Hepatic stellate cell (primary cell): ENCODE measurements at regions not wholly inside any gene's neighbourhood (a gene's known extent, or its start where the extent isn't known, plus 50 kb on each side); places are given as distances from the start of the nearest gene placed in this dataset.
"Not testable (repeated sequence)": the region's sequence is repeated elsewhere in the genome, so short reads cannot be mapped to it uniquely, and the experiment has no call there.

Experiments
- DNase-seq: peaks from one replicate; pipeline ENCODE4 v3.0.0; 2011; ENCODE audit warnings: low spot score

DNA sequence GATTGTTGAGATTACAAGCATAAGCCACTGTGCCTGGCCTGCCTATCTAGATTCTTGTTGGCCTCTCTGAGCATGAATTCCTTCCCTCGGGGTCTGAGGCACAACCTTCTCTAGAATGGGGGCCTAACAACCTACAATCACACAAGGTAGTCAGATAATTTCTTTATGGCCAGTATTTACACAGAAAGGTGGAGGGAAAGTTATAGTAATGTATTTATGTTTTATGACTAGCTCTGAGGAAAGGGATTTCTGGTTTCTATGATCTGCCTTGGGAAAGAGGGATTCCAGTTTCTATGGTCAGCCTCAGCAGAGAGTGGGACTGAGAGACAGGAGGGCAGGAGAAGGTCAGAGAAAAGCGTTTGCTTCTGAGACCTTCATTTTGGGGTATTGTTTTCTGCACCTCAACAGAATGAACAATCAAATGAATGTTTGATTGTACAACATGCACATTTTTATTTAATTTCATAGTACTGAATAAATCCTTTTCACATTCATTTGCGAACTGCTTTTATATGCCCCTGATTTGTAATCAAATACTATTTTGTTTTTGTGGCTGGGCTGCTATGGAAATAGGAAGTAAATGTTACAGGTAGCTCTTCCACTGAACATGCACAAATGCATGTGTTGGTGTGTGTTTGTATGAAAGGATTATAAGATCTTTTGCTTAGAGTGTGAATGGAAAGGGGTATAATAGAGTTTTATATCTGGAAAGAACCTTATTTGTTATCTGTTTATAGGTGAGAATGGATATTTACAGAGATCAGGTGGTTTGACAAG, 499.7 kb upstream of the RGS6 start:
- no peak for DNase-seq

DNA sequence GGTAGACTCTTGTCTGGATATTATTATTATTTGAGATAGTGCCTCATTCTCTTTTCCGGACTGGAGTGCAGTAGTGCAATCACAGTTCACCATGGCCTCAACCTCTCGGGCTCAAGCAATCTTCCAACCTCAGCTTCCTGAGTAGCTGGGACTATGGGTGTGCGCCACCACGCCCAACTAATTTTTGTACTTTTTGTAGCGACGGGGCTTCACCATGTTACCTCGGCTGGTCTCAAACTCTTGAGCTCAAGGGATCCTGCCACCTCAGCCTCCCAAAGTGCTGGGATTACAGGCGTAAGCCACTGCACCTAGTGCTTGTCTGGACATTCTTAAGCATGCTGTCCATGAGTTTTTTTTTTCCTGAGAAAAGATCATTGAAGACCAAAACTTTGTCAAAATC, 498.9 kb upstream of the RGS6 start:
- DNase-seq, result no peak

DNA sequence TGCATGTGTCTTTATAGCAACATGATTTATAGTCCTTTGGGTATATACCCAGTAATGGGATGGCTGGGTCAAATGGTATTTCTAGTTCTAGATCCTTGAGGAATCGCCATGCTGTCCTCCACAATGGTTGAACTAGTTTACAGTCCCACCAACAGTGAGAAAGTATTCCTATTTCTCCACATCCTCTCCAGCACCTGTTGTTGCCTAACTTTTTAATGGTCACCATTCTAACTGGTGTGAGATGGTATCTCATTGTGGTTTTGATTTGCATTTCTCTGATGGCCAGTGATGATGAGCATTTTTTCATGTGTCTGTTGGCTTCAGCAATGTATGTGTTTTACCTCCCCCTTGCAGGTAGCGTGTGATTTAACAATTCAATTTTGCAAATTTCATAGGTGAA, 496.6 kb upstream of the RGS6 start:
- not testable (repeated sequence) for DNase-seq

DNA sequence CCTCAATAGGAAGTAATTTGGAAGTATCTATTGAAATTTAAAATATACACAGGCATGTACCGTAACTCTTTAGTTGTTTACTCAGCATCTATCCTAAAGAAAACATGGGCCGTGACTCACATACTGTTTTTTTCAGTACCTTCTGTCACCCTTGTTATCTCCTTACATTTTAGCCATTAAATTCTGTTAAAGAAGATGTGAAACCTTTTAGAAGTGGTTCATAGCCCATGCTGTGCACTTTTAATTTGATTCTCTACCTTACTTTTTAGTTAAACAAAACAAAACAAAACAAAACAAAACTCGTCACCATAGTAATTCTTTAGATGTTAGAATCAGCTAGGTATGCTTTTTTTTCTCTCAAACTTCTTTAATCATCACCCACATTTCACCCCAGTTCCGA, 494.4 kb upstream of the RGS6 start:
- no peak for DNase-seq

DNA sequence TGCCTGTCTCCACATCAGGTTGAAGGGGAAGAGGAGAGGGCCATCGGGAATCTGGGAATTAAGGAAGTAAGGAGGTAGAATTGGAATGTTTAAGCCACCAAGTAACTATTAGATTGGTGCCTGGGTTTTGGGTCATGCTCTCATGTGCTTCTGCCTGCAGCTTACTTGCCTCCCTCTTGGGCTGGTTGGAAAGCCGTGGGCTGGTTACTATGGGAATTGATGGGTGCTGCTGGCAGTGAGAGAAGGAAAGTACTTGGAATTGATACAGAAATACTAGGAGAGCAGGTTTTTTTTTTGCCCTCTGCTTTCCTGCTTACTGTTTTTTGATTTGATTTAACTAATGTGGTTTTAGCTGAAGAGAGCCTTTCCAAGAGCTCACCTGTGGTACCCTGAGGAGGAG, 493.5 kb upstream of the RGS6 start:
- DNase-seq, result no peak

DNA sequence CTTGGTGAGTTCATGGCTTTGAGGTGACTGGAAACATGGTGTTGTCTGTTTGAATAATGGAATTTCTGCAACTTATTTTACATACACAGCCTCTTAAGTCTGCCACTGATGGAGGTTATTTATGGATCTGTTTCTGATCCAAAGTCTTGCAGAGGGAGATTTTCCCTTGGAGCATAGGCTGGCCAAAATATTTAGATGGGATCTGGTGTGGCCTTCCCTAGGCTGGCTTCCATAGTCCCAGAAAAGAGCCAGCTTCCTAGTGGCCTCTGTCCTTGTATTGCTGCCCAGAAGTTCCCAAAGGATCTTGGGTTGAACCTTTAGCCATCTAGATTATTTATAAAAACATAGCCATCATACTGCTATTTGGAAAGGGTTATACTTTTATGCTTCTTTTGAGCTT, 491.1 kb upstream of the RGS6 start:
- DNase-seq, result no peak

DNA sequence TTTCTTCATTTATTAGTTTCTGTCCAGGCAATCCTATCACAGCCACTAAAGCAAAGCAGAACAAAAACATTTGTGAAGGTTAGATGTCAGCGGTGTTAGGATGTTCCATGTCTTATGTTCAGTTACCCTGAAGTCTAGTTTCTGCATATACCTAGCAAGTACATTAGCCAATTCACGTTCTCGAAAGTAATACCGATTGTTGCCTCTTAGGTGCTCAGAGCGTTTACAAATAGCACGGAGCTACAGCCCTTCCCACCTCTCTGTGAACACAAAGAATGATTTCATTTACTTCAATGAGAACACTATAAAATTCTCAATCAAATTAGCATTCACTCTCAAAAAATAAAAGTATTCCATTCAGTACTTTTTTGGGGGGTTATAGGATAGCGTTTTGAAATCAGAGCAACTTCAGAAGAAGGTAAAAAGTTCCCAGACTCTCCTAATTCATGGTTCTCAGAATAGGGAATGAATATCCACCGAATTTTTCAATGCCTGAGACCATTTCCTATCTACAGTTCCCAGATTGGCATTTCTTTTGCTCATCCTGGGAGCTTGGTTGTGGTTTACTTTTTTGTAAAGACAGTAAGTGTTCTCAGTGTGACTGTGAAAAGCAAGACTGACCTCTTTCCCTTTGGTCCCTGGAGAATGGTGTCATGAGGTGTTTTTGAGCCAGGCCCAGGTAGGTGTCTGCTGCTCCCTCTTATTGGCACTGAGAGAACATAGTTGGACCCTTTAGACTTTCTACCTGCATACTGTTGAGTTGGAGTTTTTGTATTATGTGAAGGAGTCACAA, 488.0 kb upstream of the RGS6 start:
- DNase-seq, result no peak

DNA sequence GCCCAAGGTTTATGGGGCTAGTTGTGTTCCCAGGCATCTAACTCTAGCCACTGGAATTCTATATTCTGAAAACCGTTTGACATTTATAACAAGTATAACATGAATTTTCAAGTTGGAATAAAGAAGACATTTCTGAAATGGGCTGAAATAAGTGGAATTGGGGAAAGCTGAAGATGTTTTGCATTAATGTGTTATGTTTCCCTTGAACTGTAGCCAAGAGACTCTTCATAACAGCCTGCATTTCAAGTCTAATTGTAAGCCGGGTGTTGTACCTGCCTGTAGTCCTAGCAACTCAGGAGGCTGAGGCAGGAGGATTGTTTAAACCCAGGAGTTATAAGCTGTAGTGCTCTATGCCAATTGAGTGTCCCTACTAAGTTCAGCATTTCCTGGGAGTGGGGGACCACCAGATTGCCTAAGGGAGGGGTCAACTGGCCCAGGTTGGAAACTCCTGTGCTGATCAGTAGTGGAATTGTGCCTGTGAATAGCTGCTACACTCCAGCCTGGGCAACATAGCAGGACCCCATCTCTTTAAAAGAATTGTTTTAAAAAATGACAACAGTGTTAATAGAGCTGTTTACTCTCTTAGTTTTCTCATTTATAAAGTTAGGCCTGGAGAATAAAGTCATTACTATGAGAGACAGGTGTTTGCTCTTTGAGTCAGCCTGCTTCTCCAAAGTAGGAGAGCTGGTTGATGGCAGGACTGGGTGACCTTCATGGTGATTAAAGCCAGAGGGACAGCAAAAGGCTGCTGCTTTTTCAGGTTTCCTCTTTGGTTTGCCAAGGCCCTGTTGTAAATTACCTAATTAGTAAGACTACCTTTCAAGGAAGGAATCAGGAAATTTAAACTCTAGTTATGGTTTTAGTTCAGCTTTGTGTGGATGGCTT, 483.6 kb upstream of the RGS6 start:
- no peak for DNase-seq

DNA sequence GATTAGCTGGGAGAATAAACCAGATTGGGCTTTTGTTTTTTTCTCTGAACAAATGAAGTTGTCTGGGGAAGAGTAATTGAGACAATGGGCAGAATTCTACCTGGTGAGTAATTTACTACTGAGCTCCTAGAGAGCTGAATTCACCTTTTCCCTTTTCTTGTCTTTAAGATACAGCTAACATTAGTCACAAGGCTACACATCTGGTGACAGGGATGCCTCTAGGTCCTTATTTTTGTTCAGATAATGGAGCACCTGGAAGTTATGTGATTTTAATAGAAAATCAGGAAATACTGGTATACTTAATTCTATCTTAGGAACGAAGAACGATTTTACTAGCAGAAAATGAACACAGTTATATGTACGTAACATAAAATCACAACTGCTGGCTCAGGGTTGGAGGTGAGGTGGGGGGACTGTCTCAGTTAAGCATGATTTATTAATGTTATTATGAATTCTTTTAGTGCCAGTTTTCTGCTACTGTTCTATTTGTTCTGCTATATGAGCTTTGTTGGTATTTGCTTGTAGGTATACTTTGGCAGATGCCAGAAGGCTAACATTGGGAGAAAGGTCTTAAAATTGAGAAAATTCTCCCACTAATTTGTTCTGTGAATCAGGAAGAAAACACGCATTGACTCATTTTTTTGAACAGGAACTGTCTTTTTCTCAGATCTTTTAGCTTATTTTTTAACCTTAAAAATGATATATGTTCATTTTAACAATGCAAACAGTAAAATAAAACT, 482.7 kb upstream of the RGS6 start:
- no peak for DNase-seq

DNA sequence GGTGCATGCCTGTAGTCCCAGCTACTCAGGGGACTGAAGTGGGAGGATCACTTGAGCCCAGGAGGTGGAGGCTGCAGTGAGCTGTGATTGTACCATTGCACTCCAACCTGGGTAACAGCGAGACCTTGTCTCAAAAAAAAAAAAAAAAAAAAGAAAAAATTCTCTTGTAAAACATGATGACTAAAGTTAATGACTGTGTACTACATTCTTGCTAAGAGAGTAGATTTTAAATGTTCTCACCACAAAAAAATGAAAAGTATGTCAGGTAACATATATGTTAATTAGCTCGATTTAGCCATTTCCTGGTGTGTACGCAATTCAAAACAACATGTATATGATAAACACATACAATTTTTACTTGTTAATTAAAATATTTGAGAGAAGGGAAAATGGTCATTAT, 480.7 kb upstream of the RGS6 start:
- DNase-seq, result no peak

DNA sequence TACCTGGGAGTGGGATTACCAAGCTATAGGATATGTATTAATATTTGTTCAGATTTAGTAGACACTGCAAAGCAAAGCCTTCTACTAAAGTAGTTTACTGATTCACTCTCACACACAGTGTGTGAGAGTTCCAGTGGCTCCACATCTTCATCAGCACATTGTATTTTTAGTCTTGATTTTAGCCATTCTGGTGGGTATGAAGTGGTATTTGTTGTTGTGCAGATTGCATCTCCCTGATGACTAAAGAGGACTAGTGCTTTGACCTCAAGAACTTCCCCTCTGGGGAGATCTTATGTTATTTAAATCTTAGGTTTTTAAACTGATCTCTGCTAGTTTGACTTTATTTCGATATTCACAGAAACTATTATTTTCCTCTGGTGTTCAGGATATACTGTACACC, 479.7 kb upstream of the RGS6 start:
- no peak for DNase-seq

DNA sequence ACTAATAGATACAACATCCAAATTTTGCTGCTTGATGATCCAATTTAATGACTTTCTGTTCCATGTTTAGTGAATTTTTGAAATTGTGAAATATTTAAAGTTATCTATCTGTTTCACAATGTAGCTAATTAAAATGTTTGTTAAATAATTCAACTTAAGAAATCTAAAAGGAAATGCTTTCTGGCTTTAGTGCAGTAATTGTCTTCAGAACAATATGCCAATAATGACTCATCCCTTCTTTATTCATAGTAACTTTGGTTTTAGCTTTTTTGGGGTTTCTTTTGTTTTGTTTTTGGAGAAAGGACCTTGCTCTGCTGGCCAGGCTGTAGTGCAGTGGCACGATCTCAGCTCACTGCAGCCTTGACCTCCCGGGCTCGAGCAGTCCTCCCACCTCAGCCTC, 479.2 kb upstream of the RGS6 start:
- no peak for DNase-seq

DNA sequence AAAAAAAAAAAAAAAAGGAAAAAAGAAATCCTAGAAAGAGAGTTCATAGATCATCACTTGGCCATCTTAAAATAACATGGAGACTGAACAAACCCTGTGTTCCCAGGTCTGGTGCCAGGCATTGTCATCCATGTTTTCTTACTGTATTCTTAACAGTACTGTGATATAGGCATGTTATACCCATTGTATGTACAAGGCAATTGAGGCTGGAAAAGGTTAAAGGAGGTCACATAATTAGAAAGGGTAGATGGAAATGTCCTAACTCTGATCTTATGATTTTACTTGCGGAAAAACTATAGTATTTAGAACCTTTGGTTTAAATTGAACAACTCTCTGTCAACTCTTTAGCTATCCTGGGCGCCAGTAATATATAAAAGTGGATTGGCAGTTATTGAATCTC, 478.2 kb upstream of the RGS6 start:
- no peak for DNase-seq

DNA sequence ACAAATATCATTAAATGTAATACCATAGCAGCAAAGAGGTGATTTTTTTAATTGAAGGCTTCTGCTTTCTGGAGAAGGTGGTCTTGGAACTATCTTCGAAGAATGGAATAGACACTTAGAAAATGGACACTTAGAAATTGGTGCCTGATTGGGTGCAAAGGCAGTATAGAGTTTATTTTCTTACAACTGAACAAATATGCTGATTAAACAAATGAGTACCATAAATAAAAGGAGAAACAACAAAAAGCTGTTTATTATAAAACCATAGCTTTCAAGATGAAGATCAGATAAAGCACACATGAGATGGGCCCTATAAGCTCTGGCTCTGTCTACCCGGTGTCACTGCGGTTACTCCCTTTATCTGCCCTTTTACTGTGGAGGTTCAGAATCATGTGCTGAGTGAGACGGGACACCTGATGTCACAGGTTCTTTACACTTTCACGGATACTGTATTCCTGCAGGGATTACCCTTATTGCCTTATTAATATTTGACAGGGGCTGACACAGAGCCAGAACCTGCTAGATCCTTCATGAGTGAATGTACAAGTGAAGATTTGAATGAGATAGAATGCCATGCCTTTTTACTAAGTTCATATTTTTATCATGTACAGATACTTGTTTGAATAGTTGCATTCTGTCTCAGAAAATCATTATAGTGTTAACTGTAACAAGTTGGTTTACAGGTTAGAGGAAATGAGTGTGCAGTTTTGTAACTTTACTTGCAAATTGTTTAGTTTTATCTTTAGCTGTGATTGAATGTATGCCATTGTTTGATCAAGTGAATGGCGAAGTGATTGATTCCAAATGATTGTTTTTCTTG, 477.5 kb upstream of the RGS6 start:
- DNase-seq, result no peak

DNA sequence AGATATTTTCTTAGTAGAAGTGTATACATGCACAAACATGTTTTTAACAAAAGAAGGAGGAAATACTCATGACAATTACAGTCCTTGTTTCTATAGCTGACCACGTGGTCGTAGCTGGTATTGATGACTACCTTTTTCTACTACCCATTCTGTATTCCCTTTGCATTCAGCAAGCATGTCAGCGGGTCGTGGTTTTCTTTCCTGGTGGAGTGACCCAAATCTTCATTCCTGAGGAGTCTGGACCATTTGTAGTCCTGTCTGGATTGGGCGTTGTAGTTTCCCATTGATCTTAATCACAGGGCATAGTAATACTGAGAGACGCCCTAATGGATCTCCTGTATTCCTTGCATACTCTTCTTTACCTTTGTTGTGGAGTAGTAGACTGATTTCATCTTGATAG, 472.1 kb upstream of the RGS6 start:
- no peak for DNase-seq

DNA sequence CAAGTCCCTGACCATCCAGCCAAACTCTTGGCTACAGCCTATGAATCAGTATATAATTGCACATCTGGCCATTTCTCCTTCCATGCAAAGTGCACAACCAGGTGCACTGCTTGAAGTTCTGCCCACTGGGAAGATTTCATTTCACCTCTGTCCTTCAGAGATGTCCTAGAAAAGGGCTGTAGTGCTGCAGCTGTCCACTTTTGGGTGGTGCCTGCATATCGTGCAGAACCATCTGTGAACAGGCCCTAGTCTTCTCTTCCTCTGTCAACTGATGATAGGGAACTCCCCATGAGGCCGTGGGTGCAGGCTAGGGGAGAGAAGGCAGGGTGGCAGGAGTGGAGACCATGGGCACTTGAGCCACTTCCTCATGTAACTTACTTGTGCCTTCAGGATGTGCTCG, 470.6 kb upstream of the RGS6 start:
- DNase-seq, result not testable (repeated sequence)

DNA sequence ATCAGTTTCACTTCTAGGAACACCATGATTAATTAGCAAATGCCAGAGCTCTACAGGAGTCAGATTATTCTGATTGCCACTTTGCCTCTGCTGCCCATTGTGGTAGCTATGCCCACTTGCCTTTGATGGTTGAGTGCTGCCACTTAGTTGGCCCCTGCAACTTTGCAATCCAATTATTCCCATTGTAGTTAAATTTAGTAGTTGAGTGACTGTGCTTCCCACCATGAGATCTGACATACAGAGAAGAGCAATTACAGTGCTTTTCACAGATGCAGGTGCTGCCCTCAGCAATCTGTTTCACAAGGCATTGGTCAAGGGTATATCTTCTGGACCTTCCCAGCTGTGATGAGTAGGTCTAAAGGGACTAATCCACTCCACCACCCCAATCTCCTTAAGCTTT, 468.4 kb upstream of the RGS6 start:
- no peak for DNase-seq

DNA sequence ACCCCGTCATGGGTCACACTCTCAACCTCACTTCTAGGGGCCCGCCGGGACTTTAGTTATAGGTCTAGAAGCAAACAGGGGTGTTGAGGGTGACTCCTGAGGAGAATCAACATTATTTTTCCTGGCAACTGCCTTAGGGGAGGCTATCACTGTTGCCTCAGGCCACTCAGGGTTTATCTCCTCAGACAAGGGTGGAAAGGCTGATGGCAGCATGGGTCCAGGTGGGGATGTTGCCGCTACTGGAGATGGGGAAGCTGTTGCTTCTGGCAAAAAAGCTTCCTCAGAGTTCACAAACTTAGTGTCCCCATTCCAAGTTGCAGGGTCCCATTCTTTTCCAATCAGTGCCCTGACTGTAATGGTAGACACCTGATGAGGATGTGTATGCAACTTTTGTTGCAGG, 467.4 kb upstream of the RGS6 start:
- DNase-seq, result no peak

DNA sequence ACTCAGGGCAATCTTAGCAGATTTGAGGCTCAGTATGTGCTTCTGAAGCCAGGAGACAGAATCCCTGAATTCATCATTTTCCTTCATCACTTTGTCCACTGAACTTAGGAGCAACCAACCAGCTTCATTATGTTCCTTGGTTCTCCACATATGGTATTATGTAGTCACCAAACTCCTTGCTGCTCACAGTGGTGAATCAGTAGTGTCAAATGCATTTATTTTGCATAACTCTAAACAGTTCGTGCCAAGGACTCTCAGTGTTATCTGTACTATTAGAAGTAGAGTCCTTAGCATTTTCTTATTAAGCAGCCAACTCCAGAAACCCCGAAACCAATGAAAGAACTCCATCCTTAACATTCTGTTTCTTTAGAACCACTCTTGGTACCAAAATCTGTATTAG, 466.9 kb upstream of the RGS6 start:
- DNase-seq, result no peak

DNA sequence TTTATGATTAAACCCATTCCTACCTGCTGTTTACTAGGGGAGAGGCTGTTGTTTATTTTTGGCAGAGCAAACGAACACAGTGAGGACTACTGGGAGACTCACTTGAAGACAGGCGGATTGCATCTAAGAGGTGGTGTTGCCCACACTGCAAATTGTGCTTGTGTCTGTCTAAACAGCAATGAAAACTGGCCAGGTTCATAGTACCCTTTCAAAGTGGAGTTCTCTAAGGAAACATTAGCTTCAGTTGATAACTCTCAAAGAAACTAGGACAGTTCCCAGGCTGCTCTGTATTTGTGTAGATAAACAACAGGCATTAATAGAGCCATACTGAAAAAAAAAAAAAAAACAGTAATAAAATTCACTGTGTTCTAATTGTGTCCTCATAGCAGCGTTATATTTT, 466.0 kb upstream of the RGS6 start:
- no peak for DNase-seq

DNA sequence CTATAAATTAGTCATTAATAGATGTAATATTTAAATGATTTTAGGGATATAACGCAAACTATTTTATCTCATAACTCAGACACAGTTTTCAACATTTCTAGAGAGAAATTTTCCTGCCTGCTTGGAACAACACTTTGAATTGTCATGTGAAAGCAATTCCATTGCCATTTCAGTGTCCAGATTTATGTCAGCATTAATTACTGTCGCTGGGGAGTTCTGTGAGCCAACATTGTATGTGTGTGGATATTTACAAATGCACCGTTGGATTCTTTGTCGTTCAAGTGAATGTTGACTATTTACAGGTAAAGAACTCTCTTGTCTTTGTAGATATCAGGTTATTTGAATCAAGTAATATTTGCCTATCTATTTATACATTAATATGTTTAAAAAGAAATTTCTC, 465.3 kb upstream of the RGS6 start:
- DNase-seq, result no peak
